HG02884 (cell line): ENCODE measurements at regions not wholly inside any gene's neighbourhood (a gene's known extent, or its start where the extent isn't known, plus 50 kb on each side); places are given as distances from the start of the nearest gene placed in this dataset.

Source experiments
- ATAC-seq: cut with Tn5 transposase; IDR thresholded peaks from one replicate; pipeline ENCODE4 v1.9.1; 2021; ENCODE audit warnings: mild to moderate bottlenecking, moderate library complexity; ENCODE audit not compliant: unreplicated experiment

GRCh38 chr5:173689737-173690360 lies 73.4 kb upstream of the BOD1 start:
- ATAC-seq: no peak

GRCh38 chr5:173691931-173692330 lies 75.5 kb upstream of the BOD1 start:
- ATAC-seq: no peak

GRCh38 chr5:173693670-173694069 lies 77.2 kb upstream of the BOD1 start:
- no peak for ATAC-seq

- no peak for ATAC-seq
These were observed 79.8 kb upstream of the BOD1 start for GRCh38 chr5:173696216-173696615.

GRCh38 chr5:173697931-173698579 lies 81.6 kb upstream of the BOD1 start:
- ATAC-seq: no peak

GRCh38 chr5:173699966-173700365 lies 83.5 kb upstream of the BOD1 start:
- no peak for ATAC-seq

- ATAC-seq: no peak
These were observed 87.0 kb upstream of the BOD1 start for GRCh38 chr5:173703466-173703865.

GRCh38 chr5:173704615-173705511 lies 88.4 kb upstream of the BOD1 start:
- ATAC-seq: no peak

GRCh38 chr5:173705512-173706044 lies 89.1 kb upstream of the BOD1 start:
- ATAC-seq: no peak

- no peak for ATAC-seq
These were observed 90.2 kb upstream of the BOD1 start for GRCh38 chr5:173706700-173707099.

GRCh38 chr5:173707392-173707791 lies 90.9 kb upstream of the BOD1 start:
- ATAC-seq: peak; percentile 54

- ATAC-seq: no peak
These were observed 92.7 kb upstream of the BOD1 start for GRCh38 chr5:173709145-173709544.

- ATAC-seq: no peak
These were observed 93.3 kb upstream of the BOD1 start for GRCh38 chr5:173709761-173710160.

- no peak for ATAC-seq
These were observed 94.1 kb upstream of the BOD1 start for GRCh38 chr5:173710528-173710927.

- ATAC-seq: no peak
These were observed 95.0 kb upstream of the BOD1 start for GRCh38 chr5:173711466-173711865.

- ATAC-seq: no peak
These were observed 96.2 kb upstream of the BOD1 start for GRCh38 chr5:173712609-173713175.

- no peak for ATAC-seq
These were observed 98.3 kb upstream of the BOD1 start for GRCh38 chr5:173714551-173715428.

GRCh38 chr5:173715607-173716006 lies 99.2 kb upstream of the BOD1 start:
- ATAC-seq: no peak

- no peak for ATAC-seq
These were observed 99.7 kb upstream of the BOD1 start for GRCh38 chr5:173716058-173716682.

- ATAC-seq: no peak
These were observed 101.5 kb upstream of the BOD1 start for GRCh38 chr5:173717959-173718358.
